H9 (cell line): ENCODE measurements at regions not wholly inside any gene's neighbourhood (a gene's known extent, or its start where the extent isn't known, plus 50 kb on each side); places are given as distances from the start of the nearest gene placed in this dataset.

Experiments
- DNase-seq: peaks from one replicate; pipeline ENCODE4 v3.0.0-alpha.2; 2017
- H2AFZ ChIP-seq: one replicate; pipeline ENCODE4 v1.6.1; 2013; ENCODE audit warnings: mild to moderate bottlenecking, low read length, control low read depth, moderate library complexity
- H2AK5ac ChIP-seq: 2 replicates; pipeline ENCODE4 v1.6.1; 2013; ENCODE audit warnings: low read length, control low read depth, mixed read lengths; ENCODE audit not compliant: insufficient read length
- H2BK120ac ChIP-seq: one replicate; pipeline ENCODE4 v1.6.1; 2013; ENCODE audit warnings: low read depth, mild to moderate bottlenecking, low read length, control low read depth, inconsistent platforms; ENCODE audit not compliant: poor library complexity, severe bottlenecking
- H2BK12ac ChIP-seq: 2 replicates; pipeline ENCODE4 v1.6.1; 2013; ENCODE audit warnings: low read length, control low read depth, mixed read lengths, low read depth; ENCODE audit not compliant: insufficient read length
- H2BK15ac ChIP-seq: 2 replicates; pipeline ENCODE4 v1.6.1; 2013; ENCODE audit warnings: low read depth, low read length, control low read depth
- H2BK20ac ChIP-seq: one replicate; pipeline ENCODE4 v1.6.1; 2013; ENCODE audit warnings: low read depth, mild to moderate bottlenecking, low read length, control low read depth, inconsistent platforms; ENCODE audit not compliant: poor library complexity, severe bottlenecking
- H2BK5ac ChIP-seq: 2 replicates; pipeline ENCODE4 v1.6.1; 2013; ENCODE audit warnings: low read length, control low read depth, mixed read lengths; ENCODE audit not compliant: insufficient read length
- H3K14ac ChIP-seq: 2 replicates; pipeline ENCODE4 v1.6.1; 2013; ENCODE audit warnings: low read length, control low read depth; ENCODE audit not compliant: insufficient read depth
- H3K18ac ChIP-seq: 2 replicates; pipeline ENCODE4 v1.6.1; 2013; ENCODE audit warnings: low read depth, mild to moderate bottlenecking, mixed read lengths, low read length, control low read depth; ENCODE audit not compliant: insufficient read length
- H3K23ac ChIP-seq: 2 replicates; pipeline ENCODE4 v1.6.1; 2013; ENCODE audit warnings: low read length, control low read depth, mixed read lengths, low read depth; ENCODE audit not compliant: insufficient read length
- H3K23me2 ChIP-seq: 2 replicates; pipeline ENCODE4 v1.6.1; 2013; ENCODE audit warnings: low read depth, mild to moderate bottlenecking, mixed read lengths, low read length, control low read depth; ENCODE audit not compliant: insufficient read length, poor library complexity, severe bottlenecking
- H3K27ac ChIP-seq: 2 replicates; pipeline ENCODE4 v1.5.1; 2013; ENCODE audit warnings: low read length, control low read depth, mixed read lengths, low read depth; ENCODE audit not compliant: insufficient read length
- H3K27me3 ChIP-seq: 2 replicates; pipeline ENCODE4 v1.6.1; 2013; ENCODE audit warnings: low read length, control low read depth, inconsistent platforms; ENCODE audit not compliant: insufficient read depth
- H3K4ac ChIP-seq: 2 replicates; pipeline ENCODE4 v1.6.1; 2013; ENCODE audit warnings: low read depth, mild to moderate bottlenecking, control low read depth, inconsistent platforms, low read length, moderate library complexity
- H3K4me1 ChIP-seq: 2 replicates; pipeline ENCODE4 v1.6.1; 2013; ENCODE audit warnings: low read length, control low read depth, inconsistent platforms; ENCODE audit not compliant: insufficient read depth
- H3K4me2 ChIP-seq: 2 replicates; pipeline ENCODE4 v1.6.1; 2013; ENCODE audit warnings: low read length, control low read depth, mixed read lengths; ENCODE audit not compliant: insufficient read length, insufficient read depth
- H3K56ac ChIP-seq: 2 replicates; pipeline ENCODE4 v1.6.1; 2013; ENCODE audit warnings: low read depth, mild to moderate bottlenecking, mixed read lengths, low read length, control low read depth; ENCODE audit not compliant: insufficient read length
- H3K79me1 ChIP-seq: 2 replicates; pipeline ENCODE4 v1.6.1; 2013; ENCODE audit warnings: low read depth, mild to moderate bottlenecking, moderate library complexity, low read length, control low read depth, inconsistent platforms; ENCODE audit not compliant: insufficient read depth, poor library complexity, severe bottlenecking
- H3K79me2 ChIP-seq: 2 replicates; pipeline ENCODE4 v1.6.1; 2013; ENCODE audit warnings: low read length, control low read depth, inconsistent platforms; ENCODE audit not compliant: insufficient read depth
- H3K9ac ChIP-seq: 2 replicates; pipeline ENCODE4 v1.6.1; 2013; ENCODE audit warnings: low read length, control low read depth, mixed read lengths; ENCODE audit not compliant: insufficient read length; ENCODE audit errors: extremely low read depth
- H3K9me3 ChIP-seq: one replicate; pipeline ENCODE4 v1.6.1; 2013; ENCODE audit warnings: low read depth, low read length, inconsistent platforms; ENCODE audit not compliant: control insufficient read depth
- H3T11ph ChIP-seq: one replicate; pipeline ENCODE4 v1.6.1; 2013; ENCODE audit warnings: mild to moderate bottlenecking, low read length, control low read depth, inconsistent platforms
- H4K20me1 ChIP-seq: one replicate; pipeline ENCODE4 v1.6.1; 2013; ENCODE audit not compliant: control insufficient read depth, insufficient read length, insufficient read depth
- H4K5ac ChIP-seq: 2 replicates; pipeline ENCODE4 v1.6.1; 2013; ENCODE audit warnings: low read depth, mild to moderate bottlenecking, mixed read lengths, low read length, control low read depth; ENCODE audit not compliant: insufficient read length
- H4K8ac ChIP-seq: replicated peaks from 2 replicates; pipeline ENCODE4 v1.6.1; 2013; ENCODE audit warnings: low read length, control low read depth, mixed read lengths, low read depth; ENCODE audit not compliant: insufficient read length
- H4K91ac ChIP-seq: 2 replicates; pipeline ENCODE4 v1.6.1; 2013; ENCODE audit warnings: low read depth, mild to moderate bottlenecking, moderate library complexity, mixed read lengths, low read length, control low read depth; ENCODE audit not compliant: insufficient read length
- H3K27ac Mint-ChIP-seq, 3 experiments: 2 replicates in 2 of 3; 3 replicates in 1 of 3; pipeline ENCODE4 v1.8.0; 2020 to 2021; ENCODE audit warnings: mixed read lengths in 3 of 3, mild to moderate bottlenecking in 1 of 3, moderate library complexity in 1 of 3
- H3K27me3 Mint-ChIP-seq: 2 replicates; pipeline ENCODE4 v1.8.0; 2021; ENCODE audit warnings: low read depth, mild to moderate bottlenecking, moderate library complexity, mixed read lengths
- H3K36me3 Mint-ChIP-seq, 3 experiments: 2 replicates in 2 of 3; 3 replicates in 1 of 3; pipeline ENCODE4 v1.8.0; 2020 to 2021; ENCODE audit warnings: low read depth in 3 of 3, mixed read lengths in 3 of 3; ENCODE audit not compliant: insufficient read depth in 1 of 3
- H3K4me1 Mint-ChIP-seq, 2 experiments: 2 replicates each; pipeline ENCODE4 v1.8.0; 2020; ENCODE audit warnings: mixed read lengths in 2 of 2
- H3K4me3 Mint-ChIP-seq, 2 experiments: 2 replicates in 1 of 2; 3 replicates in 1 of 2; pipeline ENCODE4 v1.8.0; 2020 to 2021; ENCODE audit warnings: mild to moderate bottlenecking in 2 of 2, mixed read lengths in 2 of 2, moderate library complexity in 1 of 2
- H3K9me3 Mint-ChIP-seq, 2 experiments: 2 replicates in 1 of 2; 3 replicates in 1 of 2; pipeline ENCODE4 v1.8.0; 2020; ENCODE audit warnings: mild to moderate bottlenecking in 2 of 2, mixed read lengths in 2 of 2, moderate library complexity in 1 of 2
- WGBS: extraction: QIAGEN DNeasy Blood & Tissue Kit; methylation state at CpG from one replicate; pipeline ENCODE4 v1.1.7; 2013; ENCODE audit warnings: missing lambda C conversion rate, low lambda C conversion rate, mixed read lengths; ENCODE audit not compliant: insufficient read length; ENCODE audit errors: extremely low coverage; 5-methylcytosine and 5-hydroxymethylcytosine counted together
- TF ChIP-seq, protein P1 (sequence below): fragments of 200-600 bp; sonication (generic); conservative IDR thresholded peaks from 3 replicates; pipeline ENCODE4 v1.8.0; 2021; ENCODE audit warnings: antibody characterized with exemption, mild to moderate bottlenecking

GRCh38 chr5:98292496-98292895, 481.0 kb upstream of the RGMB start:
- Mint-ChIP-seq H3K27ac (no peak overlapping the region), H3K9me3 (no peaks in the 10 kb centered on the region), H3K4me1 (0 out of 4 replicates have a peak, but pooled peaks cover 0 to 3% of the 10 kb centered on the region in 2 experiments), H3K27me3 (no peaks in the 10 kb centered on the region), H3K36me3 (no peaks in the 10 kb centered on the region), H3K4me3 (no peak overlapping the region)
- Histone ChIP-seq H3K79me1 (no peaks in the 10 kb centered on the region), H2AK5ac (no peak overlapping the region), H4K8ac (no peak overlapping the region), H3K79me2 (no peaks in the 10 kb centered on the region), H3K18ac (no peak overlapping the region), H4K20me1 (no peaks in the 10 kb centered on the region), H2BK15ac (no peak overlapping the region), H2BK5ac (no peak overlapping the region), H2BK20ac (no peak overlapping the region), H3K4me1 (no peaks in the 10 kb centered on the region), H2BK120ac (no peak overlapping the region), H3K4ac (no peak overlapping the region), H3K56ac (no peak overlapping the region), H3K9ac (no peak overlapping the region), H3K23me2 (no peaks in the 10 kb centered on the region), H2BK12ac (no peak overlapping the region), H3K27ac (no peak overlapping the region), H3K27me3 (no peaks in the 10 kb centered on the region), H4K5ac (no peak overlapping the region), H3K4me2 (no peak overlapping the region), H4K91ac (no peak overlapping the region), H3K14ac (no peak overlapping the region), H3K9me3 (no peaks in the 10 kb centered on the region), H3T11ph (no peak overlapping the region), H2AFZ (no peak overlapping the region), H3K23ac (no peak overlapping the region)
- DNase-seq = no peak
- no CpG with 5 or more reads among the region's 3 CpGs for WGBS
- TF ChIP-seq, protein P1, sequence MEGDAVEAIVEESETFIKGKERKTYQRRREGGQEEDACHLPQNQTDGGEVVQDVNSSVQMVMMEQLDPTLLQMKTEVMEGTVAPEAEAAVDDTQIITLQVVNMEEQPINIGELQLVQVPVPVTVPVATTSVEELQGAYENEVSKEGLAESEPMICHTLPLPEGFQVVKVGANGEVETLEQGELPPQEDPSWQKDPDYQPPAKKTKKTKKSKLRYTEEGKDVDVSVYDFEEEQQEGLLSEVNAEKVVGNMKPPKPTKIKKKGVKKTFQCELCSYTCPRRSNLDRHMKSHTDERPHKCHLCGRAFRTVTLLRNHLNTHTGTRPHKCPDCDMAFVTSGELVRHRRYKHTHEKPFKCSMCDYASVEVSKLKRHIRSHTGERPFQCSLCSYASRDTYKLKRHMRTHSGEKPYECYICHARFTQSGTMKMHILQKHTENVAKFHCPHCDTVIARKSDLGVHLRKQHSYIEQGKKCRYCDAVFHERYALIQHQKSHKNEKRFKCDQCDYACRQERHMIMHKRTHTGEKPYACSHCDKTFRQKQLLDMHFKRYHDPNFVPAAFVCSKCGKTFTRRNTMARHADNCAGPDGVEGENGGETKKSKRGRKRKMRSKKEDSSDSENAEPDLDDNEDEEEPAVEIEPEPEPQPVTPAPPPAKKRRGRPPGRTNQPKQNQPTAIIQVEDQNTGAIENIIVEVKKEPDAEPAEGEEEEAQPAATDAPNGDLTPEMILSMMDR = no peak
